ENCODE measurements at regions not wholly inside any gene's neighbourhood (a gene's known extent, or its start where the extent isn't known, plus 50 kb on each side); places are given as distances from the start of the nearest gene placed in this dataset.

DNA sequence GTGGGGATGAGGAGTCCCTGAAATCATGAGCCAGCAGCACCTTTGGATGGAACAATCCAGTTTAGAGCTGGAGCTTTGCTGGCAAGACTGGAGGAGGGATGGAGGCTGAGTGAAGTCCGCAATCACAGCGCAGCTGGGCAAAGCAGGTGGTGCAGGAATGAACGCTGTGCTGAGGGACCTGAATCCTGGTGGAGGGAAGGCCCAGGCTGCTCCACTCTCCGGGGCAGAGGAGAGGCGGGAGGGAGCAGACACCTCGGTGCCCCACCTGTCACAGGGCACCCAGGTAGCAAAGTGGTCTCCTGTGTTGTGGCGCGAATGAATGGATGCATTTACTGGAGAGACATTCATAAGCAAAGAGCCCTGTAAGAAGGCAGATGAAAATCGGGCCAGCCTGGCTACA lies 124.8 kb upstream of the ANO1 start:
- FAIRE-seq = no peak
- TF ChIP-seq CHD2 (IDR thresholded peaks at IDR 0.05; ENCODE audit: low read length) (no peak), CBX5 (IDR thresholded peaks at IDR 0.05; ENCODE audit: low read depth, low read length) (no peak), KDM5A (IDR thresholded peaks at IDR 0.05; ENCODE audit: low read length) (no peak), MAFK (IDR thresholded peaks at IDR 0.05; ENCODE audit: low read depth, low read length) (no peak), JUN (IDR thresholded peaks at IDR 0.05; ENCODE audit: low read depth, low read length) (no peak), RNF2 (IDR thresholded peaks at IDR 0.05; ENCODE audit: borderline replicate concordance, low read depth, low read length, missing control alignments, poor library complexity, severe bottlenecking) (no peak), JUND (IDR thresholded peaks at IDR 0.05; ENCODE audit: low read length) (no peak), FOSL1 (IDR thresholded peaks at IDR 0.05; ENCODE audit: insufficient read depth, low read depth, low read length) (no peak), SP1 (IDR thresholded peaks at IDR 0.05; ENCODE audit: low read depth, low read length) (no peak), HDAC6 (IDR thresholded peaks at IDR 0.05; ENCODE audit: low read depth, low read length) (no peak)
- TF ChIP-seq, protein P1, sequence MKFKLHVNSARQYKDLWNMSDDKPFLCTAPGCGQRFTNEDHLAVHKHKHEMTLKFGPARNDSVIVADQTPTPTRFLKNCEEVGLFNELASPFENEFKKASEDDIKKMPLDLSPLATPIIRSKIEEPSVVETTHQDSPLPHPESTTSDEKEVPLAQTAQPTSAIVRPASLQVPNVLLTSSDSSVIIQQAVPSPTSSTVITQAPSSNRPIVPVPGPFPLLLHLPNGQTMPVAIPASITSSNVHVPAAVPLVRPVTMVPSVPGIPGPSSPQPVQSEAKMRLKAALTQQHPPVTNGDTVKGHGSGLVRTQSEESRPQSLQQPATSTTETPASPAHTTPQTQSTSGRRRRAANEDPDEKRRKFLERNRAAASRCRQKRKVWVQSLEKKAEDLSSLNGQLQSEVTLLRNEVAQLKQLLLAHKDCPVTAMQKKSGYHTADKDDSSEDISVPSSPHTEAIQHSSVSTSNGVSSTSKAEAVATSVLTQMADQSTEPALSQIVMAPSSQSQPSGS (IDR thresholded peaks at IDR 0.05; ENCODE audit: low read length) = no peak
- TF ChIP-seq, protein P2, sequence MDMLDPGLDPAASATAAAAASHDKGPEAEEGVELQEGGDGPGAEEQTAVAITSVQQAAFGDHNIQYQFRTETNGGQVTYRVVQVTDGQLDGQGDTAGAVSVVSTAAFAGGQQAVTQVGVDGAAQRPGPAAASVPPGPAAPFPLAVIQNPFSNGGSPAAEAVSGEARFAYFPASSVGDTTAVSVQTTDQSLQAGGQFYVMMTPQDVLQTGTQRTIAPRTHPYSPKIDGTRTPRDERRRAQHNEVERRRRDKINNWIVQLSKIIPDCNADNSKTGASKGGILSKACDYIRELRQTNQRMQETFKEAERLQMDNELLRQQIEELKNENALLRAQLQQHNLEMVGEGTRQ (IDR thresholded peaks at IDR 0.05; ENCODE audit: low read length) = no peak

More for the DNA sequence above, 124.8 kb upstream of the ANO1 start:
- POLR2A ChIA-PET (ENCODE audit: partially characterized antibody) = no interaction called here
- Histone ChIP-seq H3K4me2 (ENCODE audit: insufficient read depth in 1 of 2, low read depth in 2 of 2, low read length in 2 of 2) (no peak overlapping the region), H2BK20ac (ENCODE audit: low read length) (no peak overlapping the region), H4K8ac (ENCODE audit: extremely low read depth, insufficient read depth, low read length) (no peak overlapping the region), H2BK12ac (ENCODE audit: low read depth, low read length) (peak overlapping the region; percentile 27; the same call in 1 of the 2 replicates), H3K4me1 (replicated peaks in 1 of 4; ENCODE audit: control insufficient read depth in 3 of 4, insufficient read depth in 4 of 4, low read length in 3 of 4) (peaks cover 0 to 23% (median 11%) of the 10 kb centered on the region in 4 experiments; a peak in 6 of 7 replicates), H2BK120ac (replicated peaks; ENCODE audit: low read depth, low read length) (no peak overlapping the region), H3K9me3 (ENCODE audit: insufficient read depth in 2 of 2, low read depth in 1 of 2, low read length in 1 of 2) (peaks cover 0 to 4% of the 10 kb centered on the region in 2 experiments; a peak in 1 of 4 replicates), H2BK15ac (ENCODE audit: low read length) (no peak overlapping the region), H3K56ac (replicated peaks; ENCODE audit: insufficient read length, low read depth, low read length) (no peak overlapping the region), H2AFZ (ENCODE audit: low read length) (no peak overlapping the region), H3K18ac (ENCODE audit: extremely low read depth, low read length) (no peak overlapping the region), H3K79me1 (ENCODE audit: low read depth, low read length) (no peaks in the 10 kb centered on the region), H2AK5ac (ENCODE audit: low read depth, low read length) (no peak overlapping the region), H4K20me1 (replicated peaks in 1 of 2; ENCODE audit: control insufficient read depth in 1 of 2, insufficient read depth in 2 of 2, low read length in 2 of 2) (no peaks in the 10 kb centered on the region), H3K23ac (ENCODE audit: insufficient read length) (no peak overlapping the region), H3K79me2 (ENCODE audit: control insufficient read depth in 1 of 2, insufficient read depth in 2 of 2, low read length in 2 of 2) (no peaks in the 10 kb centered on the region), H2BK5ac (ENCODE audit: low read depth, low read length) (no peak overlapping the region), H3K27me3 (replicated peaks in 1 of 4; ENCODE audit: control insufficient read depth in 3 of 4, extremely low read depth in 1 of 4, insufficient read depth in 3 of 4, low read length in 3 of 4) (no peaks in the 10 kb centered on the region; a peak in 3 of 7 replicates), H3K23me2 (ENCODE audit: low read depth, low read length) (no peaks in the 10 kb centered on the region), H3K4ac (replicated peaks; ENCODE audit: insufficient read length, low read depth, low read length) (no peak overlapping the region), H3K14ac (ENCODE audit: insufficient read length) (no peak overlapping the region), H3K9ac (replicated peaks in 1 of 4; ENCODE audit: extremely low read depth in 1 of 4, low read depth in 3 of 4, low read length in 3 of 4) (no peak overlapping the region), H4K5ac (ENCODE audit: insufficient read length, low read depth, low read length) (no peak overlapping the region), H4K91ac (replicated peaks; ENCODE audit: insufficient read length, low read length) (no peak overlapping the region), H3K27ac (ENCODE audit: low read depth, low read length) (no peak overlapping the region), H3K36me3 (ENCODE audit: control insufficient read depth in 2 of 4, insufficient read depth in 4 of 4, low read length in 3 of 4) (no peaks in the 10 kb centered on the region), H3K4me3 (ENCODE audit: extremely low read depth in 1 of 4, insufficient read depth in 2 of 4, low read depth in 3 of 4, low read length in 4 of 4) (no peak overlapping the region)
- CTCF ChIA-PET (ENCODE audit: partially characterized antibody) = interaction anchor here (0.8 to 8.6 kb wide), 16 partner anchors 10 to 255 kb away, joined by 3 to 103 read pairs (median 6); partner anchors contain the start of gene ANO1
- WGBS, 2 experiments (ENCODE audit: extremely low coverage in 1 of 2, insufficient coverage in 1 of 2, insufficient read length in 1 of 2, insufficient replicate concordance in 2 of 2, low coverage in 1 of 2, low lambda C conversion rate in 2 of 2, missing lambda C conversion rate in 1 of 2) = 89% methylated on average over 9 of the region's 9 CpGs; no CpG with 5 or more reads in 1 of the 2 experiments
- DNase-seq (ENCODE audit: low read depth in 1 of 2, low spot score in 2 of 2) = no peak
